GM10266 (cell line): ENCODE measurements at regions not wholly inside any gene's neighbourhood (a gene's known extent, or its start where the extent isn't known, plus 50 kb on each side); places are given as distances from the start of the nearest gene placed in this dataset.

Source experiments
- DNase-seq: peaks from one replicate; pipeline ENCODE4 v3.0.0; 2012; ENCODE audit errors: extremely low spot score
- TF ChIP-seq, protein P1 (sequence below): IDR thresholded peaks from 2 replicates; pipeline ENCODE4 v1.5.1; 2012; ENCODE audit warnings: mild to moderate bottlenecking, low read depth; ENCODE audit not compliant: control insufficient read depth, insufficient read depth; ENCODE audit errors: missing control alignments

DNA sequence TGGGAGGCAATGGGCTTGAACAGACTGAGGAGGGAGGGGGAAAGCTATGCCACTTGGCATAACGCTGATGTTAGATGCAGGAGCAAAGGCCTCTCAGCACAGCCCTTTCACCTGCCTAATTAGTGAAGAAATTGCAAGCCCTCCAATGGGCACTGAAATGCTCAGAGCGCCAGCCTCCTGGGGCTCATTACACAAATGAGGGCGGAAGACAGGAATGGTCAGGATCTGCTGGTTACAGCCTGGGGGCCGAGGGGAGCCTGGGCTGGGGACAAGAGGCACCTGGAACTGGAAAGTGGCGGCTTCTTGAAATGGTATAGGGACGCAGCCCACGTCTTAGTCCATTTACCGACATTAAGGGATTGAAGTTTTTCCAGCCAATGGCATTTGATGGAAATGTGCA, 50.2 kb upstream of the PLET1 start:
- TF ChIP-seq, protein P1, sequence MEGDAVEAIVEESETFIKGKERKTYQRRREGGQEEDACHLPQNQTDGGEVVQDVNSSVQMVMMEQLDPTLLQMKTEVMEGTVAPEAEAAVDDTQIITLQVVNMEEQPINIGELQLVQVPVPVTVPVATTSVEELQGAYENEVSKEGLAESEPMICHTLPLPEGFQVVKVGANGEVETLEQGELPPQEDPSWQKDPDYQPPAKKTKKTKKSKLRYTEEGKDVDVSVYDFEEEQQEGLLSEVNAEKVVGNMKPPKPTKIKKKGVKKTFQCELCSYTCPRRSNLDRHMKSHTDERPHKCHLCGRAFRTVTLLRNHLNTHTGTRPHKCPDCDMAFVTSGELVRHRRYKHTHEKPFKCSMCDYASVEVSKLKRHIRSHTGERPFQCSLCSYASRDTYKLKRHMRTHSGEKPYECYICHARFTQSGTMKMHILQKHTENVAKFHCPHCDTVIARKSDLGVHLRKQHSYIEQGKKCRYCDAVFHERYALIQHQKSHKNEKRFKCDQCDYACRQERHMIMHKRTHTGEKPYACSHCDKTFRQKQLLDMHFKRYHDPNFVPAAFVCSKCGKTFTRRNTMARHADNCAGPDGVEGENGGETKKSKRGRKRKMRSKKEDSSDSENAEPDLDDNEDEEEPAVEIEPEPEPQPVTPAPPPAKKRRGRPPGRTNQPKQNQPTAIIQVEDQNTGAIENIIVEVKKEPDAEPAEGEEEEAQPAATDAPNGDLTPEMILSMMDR: no peak
- DNase-seq: no peak

DNA sequence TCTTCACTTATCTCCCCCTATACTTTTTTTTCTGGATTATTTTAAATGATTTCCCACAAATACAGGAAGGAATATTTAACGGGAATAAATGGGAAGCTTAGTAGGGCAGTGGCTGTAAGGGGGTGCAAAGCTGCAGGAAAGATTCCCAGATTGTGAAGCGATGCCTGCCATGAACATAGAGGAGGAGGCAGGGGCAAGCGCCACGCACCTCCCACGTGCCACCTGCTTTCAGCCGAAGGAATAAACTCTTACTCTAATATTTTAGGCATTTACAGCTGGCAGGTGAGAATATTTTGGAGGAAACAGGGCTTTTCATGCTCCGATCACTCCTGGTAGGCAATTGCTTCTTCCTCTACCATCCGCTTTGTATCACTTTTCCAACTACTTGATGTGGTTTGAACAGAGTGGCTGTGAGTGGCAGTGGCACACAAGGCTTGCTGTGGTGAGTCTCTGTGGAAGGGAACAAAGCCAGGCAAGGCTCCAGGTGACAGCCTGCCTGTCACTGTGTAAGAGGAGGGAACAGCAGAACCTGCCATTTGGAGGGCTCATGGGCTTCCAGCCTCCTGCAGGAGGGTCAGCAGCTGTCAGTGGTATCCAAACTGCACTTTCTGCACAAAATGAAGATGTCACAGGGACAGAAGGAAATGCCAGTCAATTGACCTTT, 54.5 kb upstream of the PLET1 start:
- TF ChIP-seq, protein P1: no peak
- no peak for DNase-seq

DNA sequence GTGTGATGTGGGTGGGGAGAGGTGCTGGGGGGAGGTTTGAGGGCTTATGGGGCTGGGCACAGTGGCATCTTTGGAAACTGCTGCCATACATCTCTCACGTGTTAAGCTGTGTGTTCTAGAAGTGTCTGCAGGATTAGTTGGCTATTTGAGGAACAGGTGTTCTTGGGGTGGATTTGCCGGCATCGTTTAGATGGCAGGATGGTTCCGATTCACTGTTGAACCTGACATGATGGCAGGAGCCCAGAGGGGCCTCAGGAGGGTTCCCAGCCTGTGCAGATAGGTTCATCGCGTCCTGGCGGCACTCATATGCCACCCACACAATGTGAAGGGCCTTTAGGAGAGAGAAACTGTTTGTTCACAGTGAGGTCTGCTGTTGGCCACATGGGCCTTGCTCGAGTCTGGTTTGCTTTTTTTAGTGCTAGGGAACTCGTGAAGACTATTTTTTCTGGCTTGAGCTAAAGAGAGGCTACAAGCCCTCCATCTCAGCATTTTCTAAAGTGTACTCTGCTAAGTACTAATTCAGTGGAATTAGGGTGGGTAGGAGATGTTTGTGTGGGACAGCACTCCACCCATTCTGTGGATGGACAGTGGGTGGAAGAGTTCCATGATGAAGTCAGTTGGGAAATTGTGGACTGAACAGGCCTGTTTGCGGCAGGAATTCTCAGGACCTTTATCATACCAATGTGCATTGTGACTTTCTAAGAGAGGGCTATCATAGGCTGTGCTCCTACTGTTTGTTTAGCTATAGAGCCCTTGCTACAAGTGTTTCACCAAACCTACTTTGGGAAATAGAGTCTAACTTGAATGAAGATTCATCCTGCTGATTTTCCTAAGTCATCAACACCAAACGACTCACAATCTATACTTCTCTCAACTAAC, 55.4 kb upstream of the PLET1 start:
- DNase-seq: no peak
- TF ChIP-seq, protein P1: no peak

DNA sequence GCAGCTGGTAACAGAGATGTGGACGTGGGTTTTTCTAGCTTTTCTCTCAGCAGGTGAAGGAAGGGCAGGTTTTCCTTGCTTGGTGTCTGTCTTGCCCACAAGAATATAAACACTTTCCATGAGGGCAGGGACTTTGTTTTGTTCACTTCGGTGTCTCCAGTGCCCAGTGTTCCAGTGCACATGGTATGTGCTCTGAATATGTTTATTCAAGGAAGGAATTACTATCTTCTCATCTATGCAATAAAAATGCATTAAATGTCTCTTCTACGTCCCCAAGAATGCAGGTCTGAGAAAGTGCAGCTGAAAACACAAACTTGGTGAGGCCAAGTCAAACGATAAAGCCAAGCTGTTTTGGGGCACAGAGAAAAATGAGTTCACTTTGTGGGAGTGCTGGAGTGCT, 56.3 kb upstream of the PLET1 start:
- no peak for DNase-seq
- TF ChIP-seq, protein P1: no peak

DNA sequence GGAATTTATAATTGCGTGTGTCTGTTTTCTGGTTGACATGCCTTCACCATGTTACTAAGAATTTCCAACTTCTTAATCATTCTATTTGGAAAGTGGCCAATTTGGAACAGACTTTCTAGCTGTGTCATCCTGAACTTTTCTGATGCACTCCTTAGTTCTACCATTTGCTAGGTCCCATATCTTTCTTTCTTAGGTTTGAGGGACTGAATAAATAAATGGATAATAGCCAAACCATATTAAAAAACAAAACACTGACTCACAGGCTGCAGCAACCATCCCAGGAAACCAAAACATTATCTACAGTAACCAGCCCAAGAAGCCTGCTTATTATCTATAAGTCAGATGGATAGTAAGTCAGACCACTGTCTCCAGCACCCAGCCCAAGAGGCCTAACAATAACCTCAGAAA, 57.5 kb upstream of the PLET1 start:
- TF ChIP-seq, protein P1: no peak
- no peak for DNase-seq

DNA sequence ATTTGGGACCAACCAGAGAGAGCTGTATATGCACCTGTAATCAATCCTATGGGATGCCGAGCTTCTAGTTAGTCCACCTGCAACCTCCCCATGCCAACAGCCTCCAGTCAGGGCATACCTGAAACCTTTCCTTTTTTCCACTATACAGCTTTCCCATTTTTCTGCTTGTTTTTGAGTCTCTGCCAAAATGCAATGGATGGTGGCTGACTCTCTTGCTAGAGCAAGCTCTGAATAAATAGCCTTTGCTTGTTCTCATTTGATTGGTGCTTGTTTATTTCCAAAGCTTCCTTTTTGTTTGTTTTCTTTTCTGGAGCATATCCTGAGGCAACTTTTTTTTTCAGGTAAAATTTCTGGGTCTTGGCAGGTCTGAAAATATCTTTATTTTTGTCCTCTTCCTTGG, 58.0 kb upstream of the PLET1 start:
- DNase-seq: no peak
- TF ChIP-seq, protein P1: no peak

DNA sequence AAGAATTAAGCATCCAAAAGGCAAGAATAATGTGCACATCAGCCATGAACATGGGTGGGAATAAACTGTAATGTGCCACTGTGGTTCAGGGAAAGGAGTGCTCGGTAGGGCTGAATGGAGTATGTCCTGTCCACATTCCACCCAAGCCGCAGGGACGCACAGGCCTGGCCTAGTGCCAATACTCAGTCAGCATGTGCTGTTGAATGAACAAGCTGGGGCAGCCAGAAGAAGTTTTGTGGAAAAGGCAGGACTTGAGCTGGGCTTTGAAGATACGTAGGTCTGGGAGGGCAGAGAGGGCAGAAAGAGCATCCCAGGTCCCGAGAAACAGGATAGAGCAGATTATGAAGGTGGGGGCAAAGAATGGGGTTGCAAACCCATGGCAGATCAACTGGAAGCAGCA, 60.0 kb upstream of the PLET1 start:
- TF ChIP-seq, protein P1: no peak

More for the DNA sequence above, 60.0 kb upstream of the PLET1 start:
- no peak for DNase-seq
